ENCODE measurements at regions not wholly inside any gene's neighbourhood (a gene's known extent, or its start where the extent isn't known, plus 50 kb on each side); places are given as distances from the start of the nearest gene placed in this dataset.

DNA sequence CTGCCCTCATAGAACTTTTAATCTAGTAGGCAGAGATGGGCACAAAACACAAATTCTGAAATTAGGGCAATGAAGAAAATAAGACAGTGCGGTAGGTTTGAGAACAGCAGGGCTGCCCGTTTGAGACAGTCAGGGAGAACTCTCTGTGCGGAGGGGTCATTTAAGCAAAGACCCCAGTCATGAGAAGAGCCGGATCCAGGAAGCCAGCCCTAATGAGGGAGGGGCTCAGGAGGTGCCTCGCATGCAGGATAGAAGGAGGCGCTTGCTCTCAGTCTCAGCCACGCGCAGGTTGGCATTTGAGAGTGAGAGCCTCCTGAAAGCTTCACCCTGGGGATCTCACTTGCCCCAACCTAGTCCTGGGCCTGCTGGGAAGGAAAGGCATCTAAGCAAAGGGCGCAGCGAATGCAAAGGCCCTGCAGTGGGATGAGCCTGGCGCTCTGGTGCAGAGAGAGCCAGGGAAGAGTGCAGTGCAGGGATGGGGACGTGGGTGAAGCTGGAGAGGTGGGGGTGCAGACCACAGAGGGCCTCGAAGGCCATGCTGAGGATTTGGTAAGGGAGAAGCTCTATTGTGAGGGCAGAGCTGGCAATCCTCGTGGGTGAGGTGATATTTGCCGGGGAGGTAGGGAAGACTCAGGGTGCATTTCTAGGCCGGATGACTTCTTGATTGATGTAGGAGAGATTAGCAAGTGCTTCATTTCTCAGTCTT is 130.0 kb upstream of the PTPN1 start:
- no peak for DNase-seq

DNA sequence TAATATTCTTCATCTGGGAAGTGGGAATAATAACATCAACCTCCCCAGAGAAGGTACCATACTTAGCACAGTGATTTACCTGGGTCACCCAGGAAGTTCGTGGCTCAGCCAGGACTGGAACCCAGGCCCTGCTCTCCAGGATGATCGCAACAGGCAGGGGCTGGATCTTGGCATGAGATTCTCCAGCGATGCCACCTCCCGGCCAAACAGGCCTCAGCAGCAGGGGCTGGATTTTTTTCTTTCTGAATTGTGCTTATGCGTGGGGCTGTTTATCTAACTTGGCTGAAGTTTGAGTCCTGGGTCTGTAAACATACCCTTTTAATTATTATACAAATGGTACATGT is 129.5 kb upstream of the PTPN1 start:
- DNase-seq: no peak

DNA sequence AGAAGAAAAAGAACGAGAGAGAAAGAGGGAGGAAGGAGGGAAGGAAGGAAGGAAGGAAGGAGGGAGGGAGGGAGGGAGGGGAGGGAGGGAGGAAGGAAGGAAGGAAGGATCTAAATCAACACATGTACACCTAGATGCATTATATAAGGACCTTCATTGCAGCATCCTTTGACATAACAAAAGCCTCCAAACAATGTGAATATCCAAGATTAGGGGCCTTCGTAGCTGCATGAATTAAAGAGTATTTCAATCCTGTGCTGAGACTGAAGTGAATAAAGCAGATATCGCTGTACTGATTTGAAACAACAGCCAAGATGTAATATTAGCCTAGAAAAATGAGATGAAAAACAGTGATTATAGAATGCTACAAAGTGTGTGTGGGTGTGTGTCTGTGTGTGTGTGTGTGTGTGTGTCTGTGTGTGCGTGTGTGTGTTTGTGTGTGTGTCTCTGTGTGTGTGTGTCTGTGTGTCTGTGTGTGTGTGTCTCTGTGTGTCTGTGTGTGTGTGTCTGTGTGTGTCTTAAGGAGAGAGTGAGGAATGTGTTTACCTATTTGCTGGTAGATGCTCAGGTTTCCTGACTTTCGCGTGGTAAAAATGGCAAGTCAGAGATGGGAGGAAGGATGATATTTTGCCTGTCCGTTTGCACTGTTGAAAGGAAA is 129.0 kb upstream of the PTPN1 start:
- DNase-seq: no peak

DNA sequence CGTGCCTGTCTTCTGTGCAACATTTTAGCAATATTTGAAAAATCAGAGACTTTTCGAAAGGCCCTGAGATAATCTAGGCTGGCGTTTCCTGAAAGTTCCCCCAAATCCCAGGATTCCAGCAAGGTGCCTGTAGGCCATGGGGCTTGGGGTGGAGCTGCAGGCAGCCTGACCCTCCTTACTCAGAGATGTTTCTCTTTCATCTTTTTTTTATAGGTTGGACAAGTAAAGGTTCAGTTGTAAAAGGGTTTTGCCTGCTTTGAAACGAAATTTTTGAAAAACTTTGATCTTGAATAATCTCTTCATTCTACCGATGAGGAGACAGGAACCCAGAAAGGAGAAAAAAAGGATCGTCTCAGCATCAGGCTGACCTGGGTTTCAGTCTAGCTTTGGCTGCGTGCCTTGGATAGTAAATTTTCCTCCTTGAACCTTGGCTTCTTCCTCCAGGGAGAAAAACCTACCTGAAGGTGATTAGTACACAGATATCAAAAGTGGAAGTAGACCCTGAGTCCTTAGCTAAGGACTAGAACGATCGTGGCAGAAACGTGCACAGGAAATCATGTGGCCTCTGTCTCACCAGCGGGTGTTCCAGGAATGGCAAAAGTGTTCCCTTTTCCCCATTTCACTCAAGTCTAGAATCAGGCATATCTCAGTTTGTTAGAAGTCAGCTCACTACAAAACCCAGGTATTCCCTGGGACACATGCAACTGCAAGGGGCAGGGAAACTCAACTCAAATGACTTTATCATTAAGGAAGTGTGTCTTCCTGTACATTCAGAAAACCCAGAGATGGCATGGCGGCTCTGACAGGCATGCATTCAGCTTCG is 128.2 kb upstream of the PTPN1 start:
- DNase-seq: no peak

DNA sequence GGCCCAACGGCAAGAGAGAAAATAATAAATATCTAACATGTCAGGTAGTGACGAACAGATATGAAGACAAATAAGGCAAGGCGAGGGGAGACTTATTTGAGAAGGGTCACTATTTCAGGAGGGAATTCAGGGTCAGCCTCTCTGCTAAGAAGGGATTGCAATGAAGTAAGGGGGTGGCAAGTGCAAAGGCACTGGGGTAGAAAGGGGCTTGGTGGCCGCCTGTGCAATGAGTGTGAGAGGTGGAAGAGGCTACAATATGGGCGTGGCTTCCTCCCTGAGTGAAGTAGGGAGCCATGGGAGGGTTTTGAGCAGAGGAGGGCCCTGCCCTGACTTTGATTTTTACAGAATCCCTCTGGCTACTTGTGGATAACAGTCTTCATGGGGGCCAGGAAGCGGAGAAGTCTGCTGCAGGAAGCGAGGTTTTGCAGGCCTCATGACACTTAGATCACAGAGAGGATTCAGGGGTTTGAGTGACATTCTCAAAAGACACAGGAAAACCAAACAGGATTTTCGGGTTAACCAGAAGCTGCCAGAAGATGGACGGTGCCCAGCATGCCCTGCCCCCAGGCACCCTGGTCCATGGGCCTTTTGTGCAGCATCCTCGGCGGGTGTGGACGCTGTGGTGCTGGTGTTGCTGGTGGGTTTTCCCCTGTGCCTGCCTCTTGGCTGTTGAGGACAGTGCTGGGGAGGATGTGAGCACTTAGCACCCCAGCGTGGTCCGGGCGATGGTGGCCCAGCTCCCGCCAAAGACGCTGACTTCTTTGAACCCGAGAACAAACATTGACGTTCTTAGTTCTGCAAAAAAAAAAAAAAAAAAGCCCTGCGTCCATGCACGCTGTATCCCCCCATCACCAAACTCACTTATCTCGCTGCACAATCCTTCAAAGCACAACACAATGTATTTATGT is 124.2 kb upstream of the PTPN1 start:
- no peak for DNase-seq

DNA sequence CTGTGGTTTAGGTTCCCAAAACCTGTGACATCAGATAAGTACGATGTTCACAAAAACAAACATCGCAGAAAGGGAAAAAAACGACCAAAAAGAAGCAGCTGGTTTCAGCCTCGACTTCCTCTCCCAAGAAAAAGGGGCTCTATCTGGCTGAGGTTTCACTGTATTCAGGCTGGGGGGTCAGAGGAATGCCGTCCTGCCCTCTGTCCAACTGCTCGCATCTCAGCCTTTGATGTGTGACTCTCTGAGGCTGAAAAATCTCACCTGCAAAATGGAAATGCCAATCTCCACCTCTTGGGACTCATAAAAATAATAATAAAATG is 123.6 kb upstream of the PTPN1 start:
- DNase-seq: no peak

DNA sequence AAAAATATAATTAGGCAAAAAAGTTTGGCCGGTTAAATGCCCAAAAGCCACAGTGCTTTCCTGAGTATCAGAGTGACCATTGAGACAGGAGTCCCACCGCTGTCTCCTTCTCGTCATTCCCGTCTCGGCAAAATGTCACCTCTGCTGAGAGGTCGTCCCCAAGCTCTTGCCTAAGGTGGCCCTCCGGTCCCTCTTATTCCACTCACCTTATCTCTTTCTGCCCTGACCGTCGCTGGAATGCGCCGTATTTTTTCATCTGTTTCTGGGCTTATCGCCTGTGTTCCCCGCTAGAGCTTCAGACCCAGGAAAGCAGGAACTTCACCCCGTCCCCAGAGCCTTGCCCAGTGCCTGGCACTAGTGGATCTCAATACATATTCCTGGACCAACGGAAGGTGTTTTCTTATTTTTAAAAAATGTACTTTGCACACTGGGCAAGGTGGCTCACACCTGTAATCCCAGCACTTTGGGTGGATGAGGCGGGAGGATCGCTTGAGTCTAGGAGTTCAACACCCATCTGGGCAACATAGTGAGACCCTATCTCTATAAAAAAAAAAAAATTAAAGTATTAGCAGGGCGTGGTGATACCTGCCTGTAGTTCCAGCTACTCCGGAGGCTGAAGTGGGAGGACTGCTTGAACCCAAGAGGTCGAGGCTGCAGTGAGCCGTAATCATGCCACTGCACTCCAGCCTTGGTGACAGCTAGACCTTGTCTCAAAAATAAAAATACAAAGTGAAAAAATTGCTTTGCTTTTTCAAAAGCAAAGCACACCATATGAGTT is 122.8 kb upstream of the PTPN1 start:
- DNase-seq: no peak

DNA sequence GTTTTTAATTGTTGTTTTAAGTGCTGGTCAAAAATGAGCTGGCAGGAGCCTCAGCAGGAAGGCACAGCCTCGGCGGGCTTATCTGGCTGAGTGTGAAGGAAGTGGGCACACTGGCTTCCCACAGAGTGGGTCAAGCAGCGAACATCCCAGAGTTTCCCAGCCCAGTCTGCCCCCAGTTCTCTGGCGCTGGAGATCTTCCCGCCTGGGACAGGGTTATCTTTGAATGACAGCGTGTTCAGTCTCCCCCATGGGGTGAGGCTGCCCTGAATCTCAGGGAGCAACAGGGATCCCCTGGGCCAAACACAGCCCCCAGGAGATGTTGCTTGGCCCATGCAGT is 122.2 kb upstream of the PTPN1 start:
- no peak for DNase-seq

DNA sequence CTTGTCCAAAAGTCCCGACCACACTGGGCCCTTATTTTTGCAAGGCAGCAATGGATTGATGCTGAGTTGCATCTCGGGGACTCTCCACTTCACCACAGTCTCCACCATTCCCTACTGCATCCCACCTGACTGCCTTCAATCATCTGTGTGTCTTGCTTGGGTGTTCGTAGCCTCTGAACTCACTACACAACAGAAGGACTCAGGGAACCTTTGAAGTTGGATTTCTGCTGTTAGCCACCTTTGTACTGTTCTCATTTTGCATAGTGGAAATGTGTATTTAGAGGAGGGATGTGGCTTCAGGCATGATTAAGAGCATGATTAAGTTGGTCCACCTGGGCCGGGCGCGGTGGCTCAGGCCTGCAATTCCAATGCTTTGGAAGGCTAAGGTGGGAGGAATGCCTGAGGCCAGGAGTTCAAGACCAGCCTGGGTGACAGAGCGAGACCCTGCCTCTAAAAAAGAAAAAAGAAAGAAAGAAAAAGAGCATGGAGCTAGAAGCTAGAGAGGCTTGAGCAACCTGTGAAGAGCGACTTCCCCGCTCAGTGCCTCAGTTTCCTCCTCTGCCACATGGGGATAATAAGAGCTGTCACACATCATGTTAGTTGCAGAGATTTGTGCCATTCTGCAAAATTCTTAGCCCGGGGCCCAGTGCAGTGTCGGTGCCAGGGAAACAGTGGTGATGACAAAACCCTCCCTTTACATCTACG is 121.3 kb upstream of the PTPN1 start:
- no peak for DNase-seq

DNA sequence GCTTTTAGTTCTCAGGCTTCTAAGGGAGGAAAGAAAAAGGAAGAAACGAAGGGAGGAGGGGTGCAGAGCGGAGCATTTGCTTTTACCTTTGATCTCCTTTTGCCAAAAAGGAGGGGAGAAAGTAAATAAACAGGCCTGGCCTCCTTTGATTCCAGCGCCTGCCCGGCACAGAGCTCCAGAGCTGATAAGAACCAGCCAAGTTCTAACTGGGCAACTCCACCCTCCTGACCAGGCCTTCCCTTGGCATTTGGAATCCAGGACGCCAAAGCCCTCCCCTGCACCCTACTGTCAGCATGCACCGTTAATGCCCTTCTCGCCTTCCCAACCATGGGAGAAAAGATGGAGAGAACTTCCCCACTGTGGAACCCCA is 120.8 kb upstream of the PTPN1 start:
- DNase-seq: no peak

DNA sequence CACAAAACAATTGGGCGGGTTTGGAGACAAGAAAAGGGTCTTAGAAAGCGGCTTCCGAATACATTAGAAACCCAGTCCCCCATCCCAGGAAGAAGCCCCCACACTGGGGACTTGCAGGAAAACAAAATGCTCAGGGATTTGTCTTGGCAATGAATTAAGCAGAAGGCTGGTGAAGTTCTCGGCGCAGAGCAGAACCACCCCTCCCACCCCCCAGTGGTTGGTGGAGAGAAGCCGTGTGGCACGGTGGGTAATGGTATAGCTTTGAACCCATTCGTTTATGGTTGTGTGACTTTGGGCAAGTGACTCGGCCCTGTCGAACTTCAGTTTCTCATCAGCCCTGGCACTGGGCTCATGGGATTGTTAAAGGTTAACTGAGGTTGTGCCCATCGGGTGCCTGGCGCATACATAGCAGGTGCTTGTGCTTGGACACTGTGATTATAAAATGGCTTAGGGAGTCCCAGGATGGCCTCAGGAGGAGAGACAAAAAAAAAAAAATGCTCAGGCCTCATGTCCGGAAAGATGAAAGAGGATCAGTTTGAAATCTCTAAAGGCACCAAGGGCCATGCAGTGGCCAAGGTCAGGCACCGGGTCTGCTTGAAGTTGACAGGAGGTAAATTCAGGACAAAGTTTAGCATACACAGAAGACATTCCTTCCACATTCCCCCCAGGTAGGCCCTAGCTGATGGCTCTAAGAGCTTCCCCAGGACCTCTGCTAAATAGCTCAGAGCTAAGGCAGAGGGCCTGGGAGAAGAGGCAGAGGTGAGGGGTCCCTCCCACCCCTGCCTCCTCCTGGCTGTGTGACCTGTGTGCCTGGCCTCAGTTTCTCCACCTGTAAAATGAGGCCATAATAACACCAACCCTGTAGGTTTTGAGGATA is 120.1 kb upstream of the PTPN1 start:
- DNase-seq: no peak

DNA sequence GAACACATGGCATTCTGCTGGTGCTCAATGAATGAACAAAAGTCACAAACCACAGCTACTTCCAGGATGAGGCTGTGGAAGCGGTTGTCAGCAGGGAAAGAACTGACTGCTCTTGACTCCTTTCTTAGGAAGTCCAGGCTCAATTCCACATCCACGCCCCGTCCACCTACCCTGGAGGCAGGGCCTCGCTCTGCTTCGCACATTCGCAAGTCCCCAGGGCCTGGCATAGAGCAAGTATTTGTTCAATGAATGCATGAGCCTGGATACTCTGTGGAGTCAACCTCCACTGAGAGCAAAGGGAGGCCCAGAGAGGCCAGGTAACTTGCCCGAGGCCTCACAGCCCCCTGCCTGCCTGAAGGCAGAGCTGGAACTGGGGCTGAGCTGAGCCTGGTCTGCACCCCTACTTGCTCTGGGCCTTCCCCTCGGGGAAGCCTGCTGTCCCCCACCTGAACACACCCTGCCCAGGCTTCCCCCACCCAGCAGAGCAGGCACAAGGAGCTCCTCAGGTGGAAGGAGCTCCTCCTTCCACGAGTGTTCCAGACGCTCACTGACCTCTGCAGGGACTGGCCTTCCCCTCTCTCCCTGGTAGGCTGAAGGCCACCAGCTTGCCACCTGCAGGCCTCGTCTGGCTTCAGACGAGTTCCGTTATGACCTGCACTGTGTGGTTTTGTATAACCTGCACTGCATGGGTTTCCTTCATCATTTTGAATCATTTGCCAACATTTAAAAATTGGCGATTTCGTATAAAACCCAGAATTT is 119.3 kb upstream of the PTPN1 start:
- DNase-seq: no peak

DNA sequence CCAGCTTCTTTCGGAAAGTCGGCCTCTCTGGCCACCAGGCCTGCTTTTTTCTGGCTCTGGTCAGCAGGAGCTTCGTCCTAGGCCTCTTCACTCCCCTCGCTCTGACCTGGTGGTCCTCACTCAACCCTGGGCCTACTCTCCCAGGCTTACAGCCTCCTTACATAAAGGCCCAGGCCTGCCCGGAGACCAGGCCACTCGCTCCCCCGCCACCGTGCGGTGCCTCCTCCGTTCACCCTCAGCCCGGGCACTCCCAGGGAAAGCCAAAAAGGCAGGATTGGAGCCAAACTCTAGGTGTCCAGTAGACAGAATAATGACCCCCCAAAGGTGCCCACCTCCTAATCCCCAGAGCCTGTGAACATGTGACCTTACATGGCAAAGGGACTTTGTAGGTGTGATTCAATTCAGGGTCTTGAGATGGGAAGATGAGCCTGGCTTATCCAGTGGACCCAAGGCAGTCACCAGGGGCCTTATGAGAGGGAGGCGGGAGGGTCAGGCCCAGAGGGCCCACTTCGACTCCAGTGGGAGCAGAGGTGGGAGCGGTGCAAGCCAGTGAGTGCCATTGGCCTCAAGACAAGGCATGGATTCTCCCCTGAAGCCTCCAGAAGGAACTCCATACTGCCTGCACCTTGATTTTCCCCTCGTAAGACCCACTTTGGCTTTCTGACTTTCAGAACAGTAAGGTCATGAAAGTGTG is 118.6 kb upstream of the PTPN1 start:
- no peak for DNase-seq

DNA sequence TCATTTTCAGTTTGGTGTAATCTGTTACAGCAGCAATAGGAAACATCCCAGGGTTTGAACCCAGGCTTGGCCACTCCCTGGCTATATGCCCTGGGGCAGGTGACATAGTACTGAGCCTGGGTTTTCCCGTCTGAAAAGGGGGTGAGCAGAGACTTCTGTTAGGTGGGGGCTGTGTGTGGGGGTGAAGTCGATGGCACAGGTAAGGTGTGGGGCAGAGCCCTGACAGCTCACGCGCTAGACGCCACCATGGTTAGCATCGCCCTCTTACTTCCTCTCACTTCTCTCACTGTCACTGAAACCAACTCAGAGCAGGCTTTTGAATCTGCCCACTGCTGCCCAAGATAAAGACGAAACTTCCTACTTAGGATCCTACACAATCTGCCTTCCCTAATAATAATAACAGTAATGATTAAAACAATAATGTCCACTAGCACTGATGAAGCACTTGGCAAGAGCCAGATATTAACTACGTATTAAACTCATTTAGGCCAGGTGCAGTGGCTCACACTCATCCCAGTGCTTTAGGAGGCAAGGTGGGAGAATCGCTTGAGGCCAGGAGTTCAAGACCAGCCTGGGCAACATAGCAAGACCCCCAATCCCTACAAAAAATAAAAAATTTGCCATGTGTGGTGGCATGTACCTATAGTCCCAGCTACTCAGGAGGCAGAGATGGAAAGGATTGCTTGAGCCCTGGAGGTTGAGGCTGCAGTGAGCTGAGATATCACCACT is 117.9 kb upstream of the PTPN1 start:
- no peak for DNase-seq

DNA sequence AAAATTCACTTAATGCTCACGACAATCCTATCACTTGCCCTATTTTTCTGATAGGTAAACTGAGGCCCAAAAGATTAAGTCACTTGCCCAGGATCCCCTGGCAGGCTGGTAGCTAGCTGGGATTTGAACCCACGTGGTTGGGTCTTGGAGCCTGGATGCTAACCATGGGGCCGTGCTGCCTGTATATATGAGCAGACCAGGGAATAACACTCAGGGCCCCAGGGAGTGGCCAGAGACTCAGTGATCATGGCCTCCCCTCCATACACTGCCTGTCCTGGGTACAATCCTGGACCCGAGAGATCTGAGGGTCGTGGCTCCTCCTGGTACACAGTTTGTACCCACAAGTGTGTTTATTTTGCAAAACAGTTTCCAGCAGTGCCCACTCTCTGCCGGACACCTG is 116.9 kb upstream of the PTPN1 start:
- DNase-seq: no peak

DNA sequence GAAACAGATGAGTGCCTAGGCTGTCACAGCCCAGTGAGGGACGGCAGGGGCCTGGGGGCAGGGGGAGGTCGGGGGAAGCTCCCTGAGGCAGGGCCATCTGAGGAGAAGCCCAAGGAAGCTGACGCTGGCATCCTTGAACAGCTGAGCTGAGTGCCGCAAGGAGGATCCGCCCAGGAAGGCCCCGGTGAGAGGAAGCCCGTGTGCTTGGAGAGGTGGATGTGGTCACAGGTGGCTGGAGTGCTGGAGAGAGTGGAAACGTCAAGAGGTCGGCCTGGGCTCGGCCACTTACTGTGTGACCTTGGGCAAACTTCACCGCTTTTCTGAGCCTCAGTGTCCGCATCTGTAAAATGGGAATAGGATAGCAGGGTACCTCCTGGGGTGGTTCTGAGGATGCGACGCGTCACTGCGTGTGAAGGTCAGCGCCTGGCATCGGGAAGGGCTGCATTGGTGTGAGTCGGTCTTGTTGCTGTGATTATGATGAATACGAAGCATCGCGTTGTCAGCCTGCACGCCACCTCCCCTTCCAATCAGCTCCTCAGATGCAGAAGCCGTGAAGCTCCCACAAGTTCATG is 116.1 kb upstream of the PTPN1 start:
- DNase-seq: no peak

DNA sequence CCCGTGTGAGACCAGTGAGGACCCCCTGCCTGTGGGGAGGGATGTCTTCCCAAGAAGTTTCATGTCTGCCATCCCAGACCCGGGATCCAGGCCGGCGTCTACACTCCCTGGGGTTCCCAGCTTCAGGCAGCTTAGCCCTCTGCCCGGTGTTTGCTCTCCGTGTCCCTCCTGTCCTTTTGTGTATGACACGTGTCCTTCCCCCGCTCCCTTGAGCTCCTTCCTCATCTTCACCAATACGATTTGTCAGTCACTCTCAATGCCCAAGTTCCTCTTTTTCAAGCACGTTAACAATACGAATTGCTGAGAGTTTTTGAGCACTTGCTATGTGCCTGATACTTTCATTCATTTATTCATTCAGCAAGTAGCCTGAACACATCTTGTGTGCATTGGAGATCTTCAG is 115.6 kb upstream of the PTPN1 start:
- no peak for DNase-seq

DNA sequence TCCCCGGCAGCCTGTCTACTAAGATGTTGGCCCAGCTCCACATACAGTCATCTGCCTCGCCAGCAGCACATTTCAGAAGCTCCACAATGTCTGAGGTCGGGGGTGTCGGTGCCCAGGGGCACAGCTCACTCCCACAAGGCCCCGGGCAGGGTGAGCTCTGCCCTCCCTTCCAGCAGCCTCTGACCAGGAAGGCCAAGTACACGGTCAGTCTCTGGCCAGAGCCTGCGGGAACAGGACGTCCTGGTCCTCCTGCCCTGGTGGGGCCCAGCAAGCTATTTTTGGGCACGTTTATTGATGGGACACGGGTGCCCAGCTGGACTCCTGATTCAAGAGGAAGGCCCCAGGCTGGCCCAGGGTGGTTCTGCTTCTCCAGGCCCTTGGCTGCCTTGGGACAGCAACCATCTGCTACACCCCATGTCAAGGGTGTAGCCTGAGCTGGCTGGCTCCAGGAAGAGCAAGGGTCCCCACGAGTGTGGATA is 114.9 kb upstream of the PTPN1 start:
- DNase-seq: peak; percentile 77
